ENCODE measurements at regions not wholly inside any gene's neighbourhood (a gene's known extent, or its start where the extent isn't known, plus 50 kb on each side); places are given as distances from the start of the nearest gene placed in this dataset.

DNA sequence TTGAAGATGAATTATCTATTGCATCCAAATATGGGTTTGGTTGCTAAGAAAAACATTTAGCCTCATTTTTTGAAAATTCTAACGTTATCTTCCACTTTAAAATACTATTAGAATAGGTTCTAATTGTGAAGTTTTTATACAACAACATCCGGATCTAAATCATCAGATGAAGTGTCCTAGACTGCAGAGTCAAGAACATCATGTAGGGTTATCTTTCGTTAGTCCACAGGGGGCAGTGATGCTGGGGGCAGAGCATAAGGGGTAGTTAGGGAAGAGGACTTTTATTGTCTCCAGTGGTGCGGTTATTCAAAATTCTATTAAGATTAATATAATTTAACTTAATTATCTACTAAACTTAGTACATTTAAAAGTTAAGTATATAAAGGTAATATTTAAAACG is 990.6 kb upstream of the PHF14 start:
- Histone ChIP-seq H3K9ac (ENCODE audit: low read length) (no peak overlapping the region), H3K4me2 (ENCODE audit: low read length) (no peak overlapping the region), H2AFZ (ENCODE audit: low read depth, low read length) (no peak overlapping the region), H3K9me3 (ENCODE audit: insufficient read depth, low read length) (no peaks in the 10 kb centered on the region), H4K20me1 (ENCODE audit: insufficient read depth, low read length) (no peaks in the 10 kb centered on the region), H3K27ac (ENCODE audit: low read length) (no peak overlapping the region), H3K4me3 (ENCODE audit: low read length) (no peak overlapping the region), H3K79me2 (ENCODE audit: low read length) (no peaks in the 10 kb centered on the region), H3K4me1 (ENCODE audit: low read length) (peaks cover 5% of the 10 kb centered on the region), H3K36me3 (replicated peaks; ENCODE audit: low read depth, low read length) (no peaks in the 10 kb centered on the region), H3K27me3 (ENCODE audit: low read depth, low read length) (no peaks in the 10 kb centered on the region)
- TF ChIP-seq EZH2phosphoT487 (IDR thresholded peaks at IDR 0.05; ENCODE audit: low read depth), result no peak
- TF ChIP-seq, protein P1, sequence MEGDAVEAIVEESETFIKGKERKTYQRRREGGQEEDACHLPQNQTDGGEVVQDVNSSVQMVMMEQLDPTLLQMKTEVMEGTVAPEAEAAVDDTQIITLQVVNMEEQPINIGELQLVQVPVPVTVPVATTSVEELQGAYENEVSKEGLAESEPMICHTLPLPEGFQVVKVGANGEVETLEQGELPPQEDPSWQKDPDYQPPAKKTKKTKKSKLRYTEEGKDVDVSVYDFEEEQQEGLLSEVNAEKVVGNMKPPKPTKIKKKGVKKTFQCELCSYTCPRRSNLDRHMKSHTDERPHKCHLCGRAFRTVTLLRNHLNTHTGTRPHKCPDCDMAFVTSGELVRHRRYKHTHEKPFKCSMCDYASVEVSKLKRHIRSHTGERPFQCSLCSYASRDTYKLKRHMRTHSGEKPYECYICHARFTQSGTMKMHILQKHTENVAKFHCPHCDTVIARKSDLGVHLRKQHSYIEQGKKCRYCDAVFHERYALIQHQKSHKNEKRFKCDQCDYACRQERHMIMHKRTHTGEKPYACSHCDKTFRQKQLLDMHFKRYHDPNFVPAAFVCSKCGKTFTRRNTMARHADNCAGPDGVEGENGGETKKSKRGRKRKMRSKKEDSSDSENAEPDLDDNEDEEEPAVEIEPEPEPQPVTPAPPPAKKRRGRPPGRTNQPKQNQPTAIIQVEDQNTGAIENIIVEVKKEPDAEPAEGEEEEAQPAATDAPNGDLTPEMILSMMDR (IDR thresholded peaks at IDR 0.05; ENCODE audit: low read depth, low read length), result no peak

DNA sequence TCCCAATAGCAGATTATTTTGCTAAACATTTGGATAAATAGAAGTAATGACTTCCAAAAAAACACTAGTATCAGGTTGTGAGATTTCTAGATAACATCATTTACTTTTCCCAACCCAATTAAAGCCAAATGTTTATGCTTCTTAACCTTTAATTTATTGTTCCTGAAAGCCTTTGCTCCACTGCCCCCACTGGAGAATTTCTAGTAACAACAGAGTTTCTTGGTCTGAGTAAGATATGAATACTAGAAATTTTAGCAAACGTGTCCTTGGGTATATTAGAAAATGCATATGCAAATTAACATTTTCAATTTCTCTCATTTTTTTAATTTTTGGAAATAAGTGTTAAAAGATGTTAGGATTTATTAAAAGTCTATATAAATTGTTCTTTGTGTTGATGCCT is 958.0 kb upstream of the PHF14 start:
- no peaks in the 10 kb centered on the region for H3K27me3 ChIP-seq (ENCODE audit: low read depth, low read length)
- no peak overlapping the region for H3K27ac ChIP-seq (ENCODE audit: low read length)
- no peak for TF ChIP-seq EZH2phosphoT487 (IDR thresholded peaks at IDR 0.05; ENCODE audit: low read depth)
- TF ChIP-seq, protein P1 (IDR thresholded peaks at IDR 0.05; ENCODE audit: low read depth, low read length), result peak; percentile 21; the same call in 1 of the 2 replicates
- H3K36me3 ChIP-seq (replicated peaks; ENCODE audit: low read depth, low read length), result no peaks in the 10 kb centered on the region
- H4K20me1 ChIP-seq (ENCODE audit: insufficient read depth, low read length), result no peaks in the 10 kb centered on the region
- no peaks in the 10 kb centered on the region for H3K4me1 ChIP-seq (ENCODE audit: low read length)
- H3K9me3 ChIP-seq (ENCODE audit: insufficient read depth, low read length), result no peaks in the 10 kb centered on the region
- H3K4me2 ChIP-seq (ENCODE audit: low read length), result no peak overlapping the region
- no peak overlapping the region for H3K9ac ChIP-seq (ENCODE audit: low read length)
- H3K4me3 ChIP-seq (ENCODE audit: low read length), result no peak overlapping the region
- H2AFZ ChIP-seq (ENCODE audit: low read depth, low read length), result no peak overlapping the region
- no peaks in the 10 kb centered on the region for H3K79me2 ChIP-seq (ENCODE audit: low read length)

DNA sequence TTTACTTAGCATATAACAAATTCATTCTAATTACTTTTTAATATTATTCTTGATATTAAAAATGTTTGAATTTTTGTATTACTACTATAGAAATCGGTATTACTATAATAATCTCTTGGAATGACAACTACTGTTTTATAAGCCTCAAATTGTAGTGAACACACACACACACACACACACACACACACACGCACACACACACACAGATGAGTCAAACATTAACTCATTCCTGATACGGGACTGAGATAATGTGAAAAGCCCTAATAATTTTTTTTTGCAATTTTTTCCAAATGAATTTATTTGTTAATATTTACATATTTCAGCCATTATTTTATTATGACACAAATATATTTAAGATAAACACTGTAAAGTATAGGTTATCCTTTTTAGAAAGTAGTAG is 951.2 kb upstream of the PHF14 start:
- Histone ChIP-seq H3K4me2 (ENCODE audit: low read length) (no peak overlapping the region), H3K27ac (ENCODE audit: low read length) (no peak overlapping the region), H4K20me1 (ENCODE audit: insufficient read depth, low read length) (no peaks in the 10 kb centered on the region), H3K4me1 (ENCODE audit: low read length) (no peaks in the 10 kb centered on the region), H3K27me3 (ENCODE audit: low read depth, low read length) (no peaks in the 10 kb centered on the region), H3K79me2 (ENCODE audit: low read length) (no peaks in the 10 kb centered on the region), H3K36me3 (replicated peaks; ENCODE audit: low read depth, low read length) (no peaks in the 10 kb centered on the region), H2AFZ (ENCODE audit: low read depth, low read length) (no peak overlapping the region), H3K9me3 (ENCODE audit: insufficient read depth, low read length) (no peaks in the 10 kb centered on the region), H3K9ac (ENCODE audit: low read length) (no peak overlapping the region), H3K4me3 (ENCODE audit: low read length) (no peak overlapping the region)
- TF ChIP-seq, protein P1 (IDR thresholded peaks at IDR 0.05; ENCODE audit: low read depth, low read length), result no peak
- TF ChIP-seq EZH2phosphoT487 (IDR thresholded peaks at IDR 0.05; ENCODE audit: low read depth), result no peak

DNA sequence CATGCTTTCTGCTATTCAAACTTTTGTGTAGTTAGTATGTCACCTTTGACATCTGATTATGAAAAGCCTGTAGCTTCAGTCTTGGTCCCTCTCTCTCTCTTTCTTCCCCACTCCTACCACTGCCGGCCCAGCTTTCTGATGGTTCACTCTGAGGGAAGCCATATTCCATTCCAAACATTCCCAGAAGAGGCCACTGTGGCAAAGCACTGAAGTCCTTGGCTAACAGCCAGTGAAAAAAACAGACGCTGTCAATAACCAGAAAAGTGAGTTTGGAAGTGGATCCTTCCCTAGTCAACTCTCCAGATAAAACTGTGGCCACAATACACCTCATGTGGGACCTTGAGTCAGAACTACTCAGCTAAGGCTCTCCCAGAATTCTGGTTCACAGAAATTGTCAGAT is 950.7 kb upstream of the PHF14 start:
- Histone ChIP-seq H3K36me3 (replicated peaks; ENCODE audit: low read depth, low read length) (no peaks in the 10 kb centered on the region), H3K4me3 (ENCODE audit: low read length) (no peak overlapping the region), H3K27ac (ENCODE audit: low read length) (no peak overlapping the region), H3K4me1 (ENCODE audit: low read length) (no peaks in the 10 kb centered on the region), H4K20me1 (ENCODE audit: insufficient read depth, low read length) (no peaks in the 10 kb centered on the region), H3K4me2 (ENCODE audit: low read length) (no peak overlapping the region), H3K27me3 (ENCODE audit: low read depth, low read length) (no peaks in the 10 kb centered on the region), H3K9me3 (ENCODE audit: insufficient read depth, low read length) (no peaks in the 10 kb centered on the region), H3K79me2 (ENCODE audit: low read length) (no peaks in the 10 kb centered on the region), H3K9ac (ENCODE audit: low read length) (no peak overlapping the region), H2AFZ (ENCODE audit: low read depth, low read length) (no peak overlapping the region)
- TF ChIP-seq, protein P1 (IDR thresholded peaks at IDR 0.05; ENCODE audit: low read depth, low read length), result no peak
- TF ChIP-seq EZH2phosphoT487 (IDR thresholded peaks at IDR 0.05; ENCODE audit: low read depth), result no peak

Data from OCI-LY3 (cell line).